HCT116 (cell line): ENCODE measurements at regions not wholly inside any gene's neighbourhood (a gene's known extent, or its start where the extent isn't known, plus 50 kb on each side); places are given as distances from the start of the nearest gene placed in this dataset.

Experiments used
- ATAC-seq: fragments of 200-7000 bp; cut with Tn5 transposase; 2 replicates; pipeline ENCODE4 v1.9.1; 2020; ENCODE audit warnings: mild to moderate bottlenecking, moderate library complexity
- BruUV-seq: library from RNA; stranded (reverse); fragments of 400-500 nt; replicated peaks from 2 replicates; lab custom pipeline; 2021; lab: Mats Ljungman, UMichigan
- CTCF ChIA-PET: fragments of 300-600 bp; sonication (Branson Sonifier 250); formaldehyde crosslinking; loops from one replicate; lab custom pipeline; 2021; ENCODE audit warnings: antibody characterized with exemption; lab: Charles Lee
- POLR2A ChIA-PET: fragments of 300-600, 350-600 bp; sonication (Branson Sonifier 250); formaldehyde crosslinking; loops from one replicate; lab custom pipeline; 2021; ENCODE audit warnings: antibody characterized with exemption; lab: Charles Lee
- RAD21 ChIA-PET, 2 experiments: fragments of 300-600 bp; sonication (Branson Sonifier 250); formaldehyde crosslinking; loops; one replicate each; lab custom pipeline; 2023; ENCODE audit warnings: low total read pairs in 2 of 2; ENCODE audit not compliant: uncharacterized antibody in 2 of 2, unreplicated experiment in 2 of 2, low non-redundant PET in 1 of 2; lab: Charles Lee
- DNase-seq: peaks from one replicate; pipeline ENCODE4 v3.0.0-alpha.2; 2010; ENCODE audit warnings: low read depth, low spot score
- H2AFZ ChIP-seq: fragments of 200-600 bp; shearing (Covaris generic), sonication (generic); 2 replicates; pipeline ENCODE4 v1.6.1; 2017; ENCODE audit warnings: low read depth, mixed run types, mixed read lengths, antibody characterized with exemption, low read length; ENCODE audit not compliant: poor library complexity, severe bottlenecking
- H3K27ac ChIP-seq: 2 replicates; pipeline ENCODE4 v1.5.1; 2012; ENCODE audit warnings: low read depth, low read length
- H3K27me3 ChIP-seq: fragments of 200-600 bp; sonication (generic); 2 replicates; pipeline ENCODE4 v1.6.1; 2016; ENCODE audit warnings: mixed run types, low read length, mixed read lengths; ENCODE audit not compliant: insufficient read depth
- H3K36me3 ChIP-seq, 2 experiments: fragments of 200-500 bp in 1 of 2; fragments of 200-600 bp in 1 of 2; sonication (Bioruptor generic) in 1 of 2; sonication (generic) in 1 of 2; 2 replicates each; pipeline versions ENCODE4 v1.5.1 to v1.6.1; 2014 to 2016; ENCODE audit warnings: low read length in 2 of 2, inconsistent platforms in 1 of 2, mixed read lengths in 1 of 2, mixed run types in 1 of 2; ENCODE audit not compliant: insufficient read depth in 2 of 2, control insufficient read depth in 1 of 2
- H3K4me1 ChIP-seq, 2 experiments: fragments of 200-600 bp in 1 of 2; sonication (generic) in 1 of 2; 2 replicates each; pipeline versions ENCODE4 v1.5.1 to v1.6.1; 2012 to 2017; ENCODE audit warnings: low read length in 2 of 2, inconsistent platforms in 1 of 2, mild to moderate bottlenecking in 1 of 2, mixed read lengths in 1 of 2, mixed run types in 1 of 2, moderate library complexity in 1 of 2; ENCODE audit not compliant: insufficient read depth in 2 of 2, control insufficient read depth in 1 of 2
- H3K4me2 ChIP-seq: fragments of 200-600 bp; sonication (generic); 2 replicates; pipeline ENCODE4 v1.6.1; 2017; ENCODE audit warnings: mixed run types, low read length, mixed read lengths
- H3K4me3 ChIP-seq, 2 experiments: fragments of 200-600 bp in 1 of 2; sonication (generic) in 1 of 2; replicated peaks in 1 of 2; 2 replicates each; pipeline ENCODE4 v1.5.1; 2011 to 2016; ENCODE audit warnings: low read length in 2 of 2, control low read depth in 1 of 2, low read depth in 1 of 2, mild to moderate bottlenecking in 1 of 2, mixed read lengths in 1 of 2, mixed run types in 1 of 2
- H3K79me2 ChIP-seq: fragments of 200-600 bp; sonication (generic); 2 replicates; pipeline ENCODE4 v1.6.1; 2017; ENCODE audit warnings: mild to moderate bottlenecking, mixed run types, low read length, moderate library complexity, mixed read lengths; ENCODE audit not compliant: insufficient read depth
- H3K9ac ChIP-seq: fragments of 200-600 bp; sonication (generic); 2 replicates; pipeline ENCODE4 v1.6.1; 2016; ENCODE audit warnings: low read length, mixed read lengths
- H3K9me2 ChIP-seq: fragments of 200-600 bp; sonication (generic), shearing (Covaris generic); 2 replicates; pipeline ENCODE4 v1.6.1; 2017; ENCODE audit warnings: mixed run types, mild to moderate bottlenecking, moderate library complexity; ENCODE audit not compliant: insufficient read depth
- H3K9me3 ChIP-seq, 2 experiments: fragments of 200-500 bp in 1 of 2; fragments of 200-600 bp in 1 of 2; sonication (Bioruptor generic) in 1 of 2; sonication (generic) in 1 of 2; 2 replicates each; pipeline ENCODE4 v1.6.1; 2014 to 2017; ENCODE audit warnings: low read length in 2 of 2, mixed read lengths in 2 of 2, inconsistent platforms in 1 of 2, low read depth in 1 of 2, mild to moderate bottlenecking in 1 of 2, mixed run types in 1 of 2, moderate library complexity in 1 of 2; ENCODE audit not compliant: control insufficient read depth in 1 of 2, insufficient read depth in 1 of 2
- H4K20me1 ChIP-seq: fragments of 200-600 bp; sonication (generic), shearing (Covaris generic); 2 replicates; pipeline ENCODE4 v1.6.1; 2017; ENCODE audit warnings: mixed run types, mild to moderate bottlenecking, moderate library complexity; ENCODE audit not compliant: insufficient read depth
- ATF3 ChIP-seq: IDR thresholded peaks from 2 replicates; pipeline ENCODE4 v1.6.1; 2012
- CEBPB ChIP-seq: IDR thresholded peaks from 2 replicates; pipeline ENCODE4 v1.6.1; 2012; ENCODE audit warnings: low read depth
- CTCF ChIP-seq, 3 experiments: fragments of 200-600 bp in 1 of 3; sonication (generic) in 1 of 3; IDR thresholded peaks in 2 of 3; conservative IDR thresholded peaks in 1 of 3; 2 replicates each; pipeline ENCODE4 v1.5.1; 2012 to 2017; ENCODE audit warnings: low read depth in 2 of 3, low read length in 2 of 3, antibody characterized with exemption in 1 of 3, borderline replicate concordance in 1 of 3, control low read depth in 1 of 3, mild to moderate bottlenecking in 1 of 3, mixed read lengths in 1 of 3, mixed run types in 1 of 3, moderate library complexity in 1 of 3; ENCODE audit not compliant: insufficient read depth in 1 of 3
- ELF1 ChIP-seq: IDR thresholded peaks from 2 replicates; pipeline ENCODE4 v1.6.1; 2012; ENCODE audit warnings: low read depth, borderline replicate concordance
- EZH2phosphoT487 ChIP-seq: fragments of 200-600 bp; IDR thresholded peaks from 2 replicates; pipeline ENCODE4 v1.6.1; 2018; ENCODE audit warnings: antibody characterized with exemption, borderline replicate concordance
- FOSL1 ChIP-seq: IDR thresholded peaks from 2 replicates; pipeline ENCODE4 v1.6.1; 2012; ENCODE audit warnings: low read depth
- JUND ChIP-seq: IDR thresholded peaks from 2 replicates; pipeline ENCODE4 v1.6.1; 2012
- MAX ChIP-seq: IDR thresholded peaks from 2 replicates; pipeline ENCODE4 v1.6.1; 2012
- POLR2A ChIP-seq: IDR thresholded peaks from 2 replicates; pipeline ENCODE4 v1.7.0; 2011; ENCODE audit warnings: borderline replicate concordance; ENCODE audit not compliant: insufficient read depth, insufficient read length; ENCODE audit errors: extremely low read depth
- POLR2AphosphoS5 ChIP-seq: IDR thresholded peaks from 2 replicates; pipeline ENCODE4 v1.6.1; 2011; ENCODE audit warnings: mild to moderate bottlenecking, low read depth, low read length, moderate library complexity
- RAD21 ChIP-seq: IDR thresholded peaks from 2 replicates; pipeline ENCODE4 v1.6.1; 2012; ENCODE audit warnings: low read depth, mild to moderate bottlenecking
- SIN3A ChIP-seq: IDR thresholded peaks from 2 replicates; pipeline ENCODE4 v1.6.1; 2012; ENCODE audit warnings: low read depth
- SP1 ChIP-seq: IDR thresholded peaks from 2 replicates; pipeline ENCODE4 v1.6.1; 2012; ENCODE audit warnings: low read depth
- SRF ChIP-seq: IDR thresholded peaks from 2 replicates; pipeline ENCODE4 v1.6.1; 2012; ENCODE audit warnings: low read depth
- ZFX ChIP-seq: fragments of 450-650 bp; IDR thresholded peaks from 2 replicates; pipeline ENCODE4 v1.6.1; 2017
- ZNF274 ChIP-seq: fragments of 200-500 bp; sonication (Bioruptor generic); IDR thresholded peaks from 2 replicates; pipeline ENCODE4 v1.6.1; 2014; ENCODE audit warnings: mild to moderate bottlenecking, low read depth, low read length, inconsistent platforms
- intact Hi-C: fragments of 100-400 bp; cut with micrococcal nuclease; formaldehyde crosslinking; loops from 2 replicates; pipeline ENCODE4 v1.10.0; 2022

GRCh38 chr3:3342141-3342540 lies 162.7 kb upstream of the CRBN start:
- H3K4me3 ChIP-seq: no peak overlapping the region
- ChIA-PET CTCF (no interaction called here), RAD21 (no interaction called here)
- no peak for TF ChIP-seq MAX
- TF ChIP-seq SP1: no peak
- no peak for TF ChIP-seq SIN3A
- no peak for TF ChIP-seq EZH2phosphoT487
- TF ChIP-seq RAD21: no peak
- TF ChIP-seq JUND: no peak
- TF ChIP-seq FOSL1: no peak
- no peak for TF ChIP-seq POLR2A
- TF ChIP-seq, all 23 proteins: peak for 0
- Histone ChIP-seq H3K4me1 (no peaks in the 10 kb centered on the region), H3K79me2 (no peaks in the 10 kb centered on the region), H3K27me3 (no peaks in the 10 kb centered on the region), H3K9ac (no peak overlapping the region), H3K36me3 (no peaks in the 10 kb centered on the region), H2AFZ (no peak overlapping the region), H4K20me1 (no peaks in the 10 kb centered on the region), H3K9me2 (no peaks in the 10 kb centered on the region), H3K27ac (no peak overlapping the region), H3K9me3 (peaks cover 0 to 7% of the 10 kb centered on the region in 2 experiments; a peak in 1 of 4 replicates), H3K4me2 (no peak overlapping the region)
- ATAC-seq (no peak), DNase-seq (no peak)
- intact Hi-C loops: no loop called here
- POLR2A ChIA-PET: no interaction called here
- no TSS peak for BruUV-seq

- Histone ChIP-seq H3K9ac (no peak overlapping the region), H3K4me2 (no peak overlapping the region), H2AFZ (no peak overlapping the region), H3K9me2 (no peaks in the 10 kb centered on the region), H3K79me2 (no peaks in the 10 kb centered on the region), H4K20me1 (no peaks in the 10 kb centered on the region), H3K27ac (no peak overlapping the region), H3K4me1 (no peaks in the 10 kb centered on the region), H3K4me3 (no peak overlapping the region), H3K36me3 (no peaks in the 10 kb centered on the region), H3K9me3 (peaks cover 0 to 8% of the 10 kb centered on the region in 2 experiments; a peak in 1 of 4 replicates), H3K27me3 (no peaks in the 10 kb centered on the region)
- POLR2A ChIA-PET: no interaction called here
- DNase-seq (no peak), ATAC-seq (no peak)
- RAD21 ChIA-PET: no interaction called here
- CTCF ChIA-PET: no interaction called here
- no TSS peak for BruUV-seq
- intact Hi-C loops: no loop called here
- TF ChIP-seq ATF3: no peak
- no peak for TF ChIP-seq CEBPB
- TF ChIP-seq ZFX: no peak
- TF ChIP-seq SRF: no peak
- TF ChIP-seq POLR2A: no peak
- no peak for TF ChIP-seq CTCF (IDR thresholded peaks at IDR 0.05 in 2 of 3, conservative IDR thresholded peaks at IDR 0.05 in 1 of 3; ENCODE audit: borderline replicate concordance in 1 of 3, insufficient read depth in 1 of 3, low read depth in 2 of 3, low read length in 2 of 3)
- TF ChIP-seq ELF1: no peak
- TF ChIP-seq ZNF274: no peak
- no peak for TF ChIP-seq POLR2AphosphoS5
- TF ChIP-seq MAX: no peak
These were observed 161.7 kb upstream of the CRBN start for GRCh38 chr3:3340965-3341895.
